ENCODE measurements at regions not wholly inside any gene's neighbourhood (a gene's known extent, or its start where the extent isn't known, plus 50 kb on each side); places are given as distances from the start of the nearest gene placed in this dataset.

DNA sequence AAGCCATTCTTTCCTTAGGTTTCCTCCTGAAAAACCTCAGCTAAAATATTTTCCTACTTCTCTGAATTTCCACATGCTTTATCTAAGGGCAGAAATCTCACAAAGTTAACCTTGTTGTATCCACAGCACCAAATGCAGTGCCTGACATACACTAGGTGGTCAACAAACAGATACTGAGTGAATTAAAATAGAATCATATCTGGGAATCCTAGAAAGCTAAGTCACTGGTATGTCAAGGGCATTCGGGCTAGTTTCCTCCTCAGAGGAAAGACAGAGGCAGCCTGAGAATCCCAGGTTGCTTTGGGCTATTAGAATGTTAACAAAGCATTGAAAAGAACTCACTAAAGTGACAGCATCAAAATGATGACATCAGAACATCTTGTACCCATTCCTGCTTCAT lies 132.7 kb upstream of the F13A1 start:
- TF ChIP-seq, protein P1, sequence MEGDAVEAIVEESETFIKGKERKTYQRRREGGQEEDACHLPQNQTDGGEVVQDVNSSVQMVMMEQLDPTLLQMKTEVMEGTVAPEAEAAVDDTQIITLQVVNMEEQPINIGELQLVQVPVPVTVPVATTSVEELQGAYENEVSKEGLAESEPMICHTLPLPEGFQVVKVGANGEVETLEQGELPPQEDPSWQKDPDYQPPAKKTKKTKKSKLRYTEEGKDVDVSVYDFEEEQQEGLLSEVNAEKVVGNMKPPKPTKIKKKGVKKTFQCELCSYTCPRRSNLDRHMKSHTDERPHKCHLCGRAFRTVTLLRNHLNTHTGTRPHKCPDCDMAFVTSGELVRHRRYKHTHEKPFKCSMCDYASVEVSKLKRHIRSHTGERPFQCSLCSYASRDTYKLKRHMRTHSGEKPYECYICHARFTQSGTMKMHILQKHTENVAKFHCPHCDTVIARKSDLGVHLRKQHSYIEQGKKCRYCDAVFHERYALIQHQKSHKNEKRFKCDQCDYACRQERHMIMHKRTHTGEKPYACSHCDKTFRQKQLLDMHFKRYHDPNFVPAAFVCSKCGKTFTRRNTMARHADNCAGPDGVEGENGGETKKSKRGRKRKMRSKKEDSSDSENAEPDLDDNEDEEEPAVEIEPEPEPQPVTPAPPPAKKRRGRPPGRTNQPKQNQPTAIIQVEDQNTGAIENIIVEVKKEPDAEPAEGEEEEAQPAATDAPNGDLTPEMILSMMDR (IDR thresholded peaks at IDR 0.05; ENCODE audit: insufficient read depth, low read length): no peak
- TF ChIP-seq POLR2AphosphoS5 (IDR thresholded peaks at IDR 0.05; ENCODE audit: low read depth): no peak
- no peak for TF ChIP-seq SPI1 (IDR thresholded peaks at IDR 0.05; ENCODE audit: borderline replicate concordance, low read depth)
- TF ChIP-seq, protein P2, sequence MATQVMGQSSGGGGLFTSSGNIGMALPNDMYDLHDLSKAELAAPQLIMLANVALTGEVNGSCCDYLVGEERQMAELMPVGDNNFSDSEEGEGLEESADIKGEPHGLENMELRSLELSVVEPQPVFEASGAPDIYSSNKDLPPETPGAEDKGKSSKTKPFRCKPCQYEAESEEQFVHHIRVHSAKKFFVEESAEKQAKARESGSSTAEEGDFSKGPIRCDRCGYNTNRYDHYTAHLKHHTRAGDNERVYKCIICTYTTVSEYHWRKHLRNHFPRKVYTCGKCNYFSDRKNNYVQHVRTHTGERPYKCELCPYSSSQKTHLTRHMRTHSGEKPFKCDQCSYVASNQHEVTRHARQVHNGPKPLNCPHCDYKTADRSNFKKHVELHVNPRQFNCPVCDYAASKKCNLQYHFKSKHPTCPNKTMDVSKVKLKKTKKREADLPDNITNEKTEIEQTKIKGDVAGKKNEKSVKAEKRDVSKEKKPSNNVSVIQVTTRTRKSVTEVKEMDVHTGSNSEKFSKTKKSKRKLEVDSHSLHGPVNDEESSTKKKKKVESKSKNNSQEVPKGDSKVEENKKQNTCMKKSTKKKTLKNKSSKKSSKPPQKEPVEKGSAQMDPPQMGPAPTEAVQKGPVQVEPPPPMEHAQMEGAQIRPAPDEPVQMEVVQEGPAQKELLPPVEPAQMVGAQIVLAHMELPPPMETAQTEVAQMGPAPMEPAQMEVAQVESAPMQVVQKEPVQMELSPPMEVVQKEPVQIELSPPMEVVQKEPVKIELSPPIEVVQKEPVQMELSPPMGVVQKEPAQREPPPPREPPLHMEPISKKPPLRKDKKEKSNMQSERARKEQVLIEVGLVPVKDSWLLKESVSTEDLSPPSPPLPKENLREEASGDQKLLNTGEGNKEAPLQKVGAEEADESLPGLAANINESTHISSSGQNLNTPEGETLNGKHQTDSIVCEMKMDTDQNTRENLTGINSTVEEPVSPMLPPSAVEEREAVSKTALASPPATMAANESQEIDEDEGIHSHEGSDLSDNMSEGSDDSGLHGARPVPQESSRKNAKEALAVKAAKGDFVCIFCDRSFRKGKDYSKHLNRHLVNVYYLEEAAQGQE (IDR thresholded peaks at IDR 0.05; ENCODE audit: insufficient replicate concordance, low read depth): no peak

Data from HL-60 (cell line).